ENCODE measurements at regions not wholly inside any gene's neighbourhood (a gene's known extent, or its start where the extent isn't known, plus 50 kb on each side); places are given as distances from the start of the nearest gene placed in this dataset.

DNA sequence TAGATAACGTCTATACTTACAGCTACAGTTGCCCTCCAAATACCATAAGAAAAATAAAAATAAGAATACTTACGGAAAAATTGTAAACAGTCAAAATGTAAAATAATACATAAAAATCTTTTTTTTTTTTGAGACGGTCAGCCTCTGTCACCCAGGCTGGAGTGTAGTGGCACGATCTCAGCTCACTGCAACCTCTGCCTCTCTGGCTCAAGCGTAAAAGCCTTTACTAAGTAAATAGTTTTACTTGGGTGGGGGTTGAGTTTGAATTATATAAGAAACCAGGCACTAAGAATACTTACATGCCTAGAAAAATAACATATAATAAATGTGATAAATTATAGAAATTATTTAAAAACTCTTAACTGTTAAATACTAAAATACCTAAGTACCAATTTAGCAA lies 1413.0 kb upstream of the PRR20A start:
- Mint-ChIP-seq H3K4me1 (ENCODE audit: insufficient read depth, unreplicated experiment) (no peaks in the 10 kb centered on the region), H3K4me3 (ENCODE audit: unreplicated experiment) (no peak overlapping the region), H3K36me3 (ENCODE audit: insufficient read depth, unreplicated experiment) (no peaks in the 10 kb centered on the region), H3K27me3 (ENCODE audit: insufficient read depth, unreplicated experiment) (no peaks in the 10 kb centered on the region), H3K9me3 (ENCODE audit: unreplicated experiment) (no peaks in the 10 kb centered on the region), H3K27ac (ENCODE audit: low read depth, unreplicated experiment) (no peak overlapping the region)
- no peak for DNase-seq (ENCODE audit: unreplicated experiment)
- TF ChIP-seq, protein P1, sequence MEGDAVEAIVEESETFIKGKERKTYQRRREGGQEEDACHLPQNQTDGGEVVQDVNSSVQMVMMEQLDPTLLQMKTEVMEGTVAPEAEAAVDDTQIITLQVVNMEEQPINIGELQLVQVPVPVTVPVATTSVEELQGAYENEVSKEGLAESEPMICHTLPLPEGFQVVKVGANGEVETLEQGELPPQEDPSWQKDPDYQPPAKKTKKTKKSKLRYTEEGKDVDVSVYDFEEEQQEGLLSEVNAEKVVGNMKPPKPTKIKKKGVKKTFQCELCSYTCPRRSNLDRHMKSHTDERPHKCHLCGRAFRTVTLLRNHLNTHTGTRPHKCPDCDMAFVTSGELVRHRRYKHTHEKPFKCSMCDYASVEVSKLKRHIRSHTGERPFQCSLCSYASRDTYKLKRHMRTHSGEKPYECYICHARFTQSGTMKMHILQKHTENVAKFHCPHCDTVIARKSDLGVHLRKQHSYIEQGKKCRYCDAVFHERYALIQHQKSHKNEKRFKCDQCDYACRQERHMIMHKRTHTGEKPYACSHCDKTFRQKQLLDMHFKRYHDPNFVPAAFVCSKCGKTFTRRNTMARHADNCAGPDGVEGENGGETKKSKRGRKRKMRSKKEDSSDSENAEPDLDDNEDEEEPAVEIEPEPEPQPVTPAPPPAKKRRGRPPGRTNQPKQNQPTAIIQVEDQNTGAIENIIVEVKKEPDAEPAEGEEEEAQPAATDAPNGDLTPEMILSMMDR (IDR thresholded peaks at IDR 0.05; ENCODE audit: unreplicated experiment) = no peak
- no TSS peak for BruUV-seq (replicated peaks)
- ChIA-PET POLR2A (interaction anchor here (0.6 kb wide), 1 partner anchor 23 kb away, joined by 4 read pairs; no protein-coding TSS in a partner anchor), CTCF (interaction anchor here (0.6 to 0.7 kb wide), 2 partner anchors 31 to 529 kb away, joined by 3 to 4 read pairs; no protein-coding TSS in a partner anchor)
- intact Hi-C loops (cut with micrococcal nuclease) = no loop called here

- ChIA-PET POLR2A (no interaction called here), CTCF (no interaction called here)
- no TSS peak for BruUV-seq (replicated peaks)
- DNase-seq (ENCODE audit: unreplicated experiment) = no peak
- Mint-ChIP-seq H3K4me1 (ENCODE audit: insufficient read depth, unreplicated experiment) (no peaks in the 10 kb centered on the region), H3K36me3 (ENCODE audit: insufficient read depth, unreplicated experiment) (no peaks in the 10 kb centered on the region), H3K27ac (ENCODE audit: low read depth, unreplicated experiment) (no peak overlapping the region), H3K27me3 (ENCODE audit: insufficient read depth, unreplicated experiment) (no peaks in the 10 kb centered on the region), H3K4me3 (ENCODE audit: unreplicated experiment) (no peak overlapping the region), H3K9me3 (ENCODE audit: unreplicated experiment) (no peaks in the 10 kb centered on the region)
- TF ChIP-seq, protein P1 (IDR thresholded peaks at IDR 0.05; ENCODE audit: unreplicated experiment) = no peak
- intact Hi-C loops (cut with micrococcal nuclease) = no loop called here
These were observed 1412.5 kb upstream of the PRR20A start for GRCh38 chr13:55728247-55728646.

GRCh38 chr13:55745828-55746227 lies 1394.9 kb upstream of the PRR20A start:
- TF ChIP-seq, protein P1 (IDR thresholded peaks at IDR 0.05; ENCODE audit: unreplicated experiment) = no peak
- Mint-ChIP-seq H3K27ac (ENCODE audit: low read depth, unreplicated experiment) (no peak overlapping the region), H3K27me3 (ENCODE audit: insufficient read depth, unreplicated experiment) (no peaks in the 10 kb centered on the region), H3K36me3 (ENCODE audit: insufficient read depth, unreplicated experiment) (no peaks in the 10 kb centered on the region), H3K9me3 (ENCODE audit: unreplicated experiment) (no peaks in the 10 kb centered on the region), H3K4me3 (ENCODE audit: unreplicated experiment) (no peak overlapping the region), H3K4me1 (ENCODE audit: insufficient read depth, unreplicated experiment) (no peaks in the 10 kb centered on the region)
- no TSS peak for BruUV-seq (replicated peaks)
- ChIA-PET POLR2A (no interaction called here), CTCF (no interaction called here)
- no peak for DNase-seq (ENCODE audit: unreplicated experiment)
- intact Hi-C loops (cut with micrococcal nuclease) = no loop called here

- H3K36me3 Mint-ChIP-seq (ENCODE audit: insufficient read depth, unreplicated experiment) = no peaks in the 10 kb centered on the region
- no peak overlapping the region for H3K27ac Mint-ChIP-seq (ENCODE audit: low read depth, unreplicated experiment)
- no TSS peak for BruUV-seq (replicated peaks)
- no peaks in the 10 kb centered on the region for H3K27me3 Mint-ChIP-seq (ENCODE audit: insufficient read depth, unreplicated experiment)
- peak overlapping the region; percentile 10 for H3K4me3 Mint-ChIP-seq (ENCODE audit: unreplicated experiment)
- TF ChIP-seq, protein P1 (IDR thresholded peaks at IDR 0.05; ENCODE audit: unreplicated experiment) = no peak
- ChIA-PET POLR2A (no interaction called here), CTCF (no interaction called here)
- no peaks in the 10 kb centered on the region for H3K9me3 Mint-ChIP-seq (ENCODE audit: unreplicated experiment)
- no peaks in the 10 kb centered on the region for H3K4me1 Mint-ChIP-seq (ENCODE audit: insufficient read depth, unreplicated experiment)
- peak; percentile 3 for DNase-seq (ENCODE audit: unreplicated experiment)
- intact Hi-C loops (cut with micrococcal nuclease) = no loop called here
These were observed 1378.7 kb upstream of the PRR20A start for GRCh38 chr13:55761986-55762385.

Measured in MCF 10A (cell line).